ENCODE measurements at regions not wholly inside any gene's neighbourhood (a gene's known extent, or its start where the extent isn't known, plus 50 kb on each side); places are given as distances from the start of the nearest gene placed in this dataset.

- ChIA-PET CTCF (no interaction called here), POLR2A (no interaction called here)
- TF ChIP-seq CTCF (IDR thresholded peaks at IDR 0.05; ENCODE audit: control extremely low read depth, extremely low read depth, low read depth, missing control alignments) = no peak
- no peak for DNase-seq (ENCODE audit: extremely low spot score)
Measured at GRCh38 chr1:194322751-194323150, 1136.3 kb upstream of the B3GALT2 start.

- DNase-seq (ENCODE audit: extremely low spot score) = no peak
- POLR2A ChIA-PET = no interaction called here
- TF ChIP-seq CTCF (IDR thresholded peaks at IDR 0.05; ENCODE audit: control extremely low read depth, extremely low read depth, low read depth, missing control alignments) = no peak
- CTCF ChIA-PET = interaction anchor here (1.5 kb wide), 1 partner anchor 9 kb away, joined by 5 read pairs; no protein-coding TSS in a partner anchor
Measured at GRCh38 chr1:194318790-194319280, 1132.4 kb upstream of the B3GALT2 start.

GRCh38 chr1:194309697-194310096, 1123.3 kb upstream of the B3GALT2 start:
- no peak for TF ChIP-seq CTCF (IDR thresholded peaks at IDR 0.05; ENCODE audit: control extremely low read depth, extremely low read depth, low read depth, missing control alignments)
- ChIA-PET CTCF (interaction anchor here (1.2 kb wide), 1 partner anchor 9 kb away, joined by 5 read pairs; no protein-coding TSS in a partner anchor), POLR2A (no interaction called here)
- DNase-seq (ENCODE audit: extremely low spot score) = no peak

GRCh38 chr1:194309269-194309668, 1122.9 kb upstream of the B3GALT2 start:
- no peak for TF ChIP-seq CTCF (IDR thresholded peaks at IDR 0.05; ENCODE audit: control extremely low read depth, extremely low read depth, low read depth, missing control alignments)
- DNase-seq (ENCODE audit: extremely low spot score) = no peak
- ChIA-PET CTCF (interaction anchor here (1.2 kb wide), 1 partner anchor 9 kb away, joined by 5 read pairs; no protein-coding TSS in a partner anchor), POLR2A (no interaction called here)

GRCh38 chr1:194300776-194301175, 1114.4 kb upstream of the B3GALT2 start:
- no peak for TF ChIP-seq CTCF (IDR thresholded peaks at IDR 0.05; ENCODE audit: control extremely low read depth, extremely low read depth, low read depth, missing control alignments)
- CTCF ChIA-PET = no interaction called here
- no peak for DNase-seq (ENCODE audit: extremely low spot score)

GRCh38 chr1:194300340-194300739, 1113.9 kb upstream of the B3GALT2 start:
- no peak for DNase-seq (ENCODE audit: extremely low spot score)
- ChIA-PET POLR2A (no interaction called here), CTCF (no interaction called here)
- TF ChIP-seq CTCF (IDR thresholded peaks at IDR 0.05; ENCODE audit: control extremely low read depth, extremely low read depth, low read depth, missing control alignments) = no peak

More at GRCh38 chr1:194300776-194301175, 1114.4 kb upstream of the B3GALT2 start:
- POLR2A ChIA-PET = no interaction called here

All from GM10248 (cell line).